HFFc6 (cell line): ENCODE measurements at regions not wholly inside any gene's neighbourhood (a gene's known extent, or its start where the extent isn't known, plus 50 kb on each side); places are given as distances from the start of the nearest gene placed in this dataset.

Experiments
- DNase-seq: peaks from one replicate; pipeline ENCODE4 v3.0.0-alpha.2; 2018
- H3K27ac Mint-ChIP-seq: 2 replicates; pipeline ENCODE4 v1.8.0; 2020; ENCODE audit warnings: mild to moderate bottlenecking, mixed read lengths
- H3K27me3 Mint-ChIP-seq: 2 replicates; pipeline ENCODE4 v1.8.0; 2021; ENCODE audit warnings: mild to moderate bottlenecking, moderate library complexity, mixed read lengths; ENCODE audit not compliant: insufficient read depth
- H3K36me3 Mint-ChIP-seq: 2 replicates; pipeline ENCODE4 v1.8.0; 2021; ENCODE audit warnings: low read depth, mixed read lengths
- H3K4me1 Mint-ChIP-seq: 2 replicates; pipeline ENCODE4 v1.8.0; 2020; ENCODE audit warnings: low read depth, mixed read lengths
- H3K4me3 Mint-ChIP-seq: 2 replicates; pipeline ENCODE4 v1.8.0; 2020; ENCODE audit warnings: mild to moderate bottlenecking, moderate library complexity, mixed read lengths
- H3K9me3 Mint-ChIP-seq: 2 replicates; pipeline ENCODE4 v1.8.0; 2020; ENCODE audit warnings: mild to moderate bottlenecking, mixed read lengths
- TF ChIP-seq, protein P1 (sequence below): fragments of 200-600 bp; sonication (generic); IDR thresholded peaks from 2 replicates; pipeline ENCODE4 v1.5.0; 2021; ENCODE audit warnings: antibody characterized with exemption, mild to moderate bottlenecking

- H3K27ac Mint-ChIP-seq = no peak overlapping the region
- TF ChIP-seq, protein P1, sequence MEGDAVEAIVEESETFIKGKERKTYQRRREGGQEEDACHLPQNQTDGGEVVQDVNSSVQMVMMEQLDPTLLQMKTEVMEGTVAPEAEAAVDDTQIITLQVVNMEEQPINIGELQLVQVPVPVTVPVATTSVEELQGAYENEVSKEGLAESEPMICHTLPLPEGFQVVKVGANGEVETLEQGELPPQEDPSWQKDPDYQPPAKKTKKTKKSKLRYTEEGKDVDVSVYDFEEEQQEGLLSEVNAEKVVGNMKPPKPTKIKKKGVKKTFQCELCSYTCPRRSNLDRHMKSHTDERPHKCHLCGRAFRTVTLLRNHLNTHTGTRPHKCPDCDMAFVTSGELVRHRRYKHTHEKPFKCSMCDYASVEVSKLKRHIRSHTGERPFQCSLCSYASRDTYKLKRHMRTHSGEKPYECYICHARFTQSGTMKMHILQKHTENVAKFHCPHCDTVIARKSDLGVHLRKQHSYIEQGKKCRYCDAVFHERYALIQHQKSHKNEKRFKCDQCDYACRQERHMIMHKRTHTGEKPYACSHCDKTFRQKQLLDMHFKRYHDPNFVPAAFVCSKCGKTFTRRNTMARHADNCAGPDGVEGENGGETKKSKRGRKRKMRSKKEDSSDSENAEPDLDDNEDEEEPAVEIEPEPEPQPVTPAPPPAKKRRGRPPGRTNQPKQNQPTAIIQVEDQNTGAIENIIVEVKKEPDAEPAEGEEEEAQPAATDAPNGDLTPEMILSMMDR = no peak
- no peaks in the 10 kb centered on the region for H3K27me3 Mint-ChIP-seq
- no peak overlapping the region for H3K4me3 Mint-ChIP-seq
- peak; percentile 22 for DNase-seq
- no peaks in the 10 kb centered on the region for H3K4me1 Mint-ChIP-seq
- H3K9me3 Mint-ChIP-seq = peaks cover 6% of the 10 kb centered on the region; the same call in 1 of the 2 replicates
- H3K36me3 Mint-ChIP-seq = no peaks in the 10 kb centered on the region; the same call in 1 of the 2 replicates
These were observed 1247.0 kb upstream of the ACO1 start for GRCh38 chr9:31137176-31138160.

- no peak for DNase-seq
- no peaks in the 10 kb centered on the region for H3K4me1 Mint-ChIP-seq
These were observed 1244.1 kb upstream of the ACO1 start for GRCh38 chr9:31140316-31140715.

DNA sequence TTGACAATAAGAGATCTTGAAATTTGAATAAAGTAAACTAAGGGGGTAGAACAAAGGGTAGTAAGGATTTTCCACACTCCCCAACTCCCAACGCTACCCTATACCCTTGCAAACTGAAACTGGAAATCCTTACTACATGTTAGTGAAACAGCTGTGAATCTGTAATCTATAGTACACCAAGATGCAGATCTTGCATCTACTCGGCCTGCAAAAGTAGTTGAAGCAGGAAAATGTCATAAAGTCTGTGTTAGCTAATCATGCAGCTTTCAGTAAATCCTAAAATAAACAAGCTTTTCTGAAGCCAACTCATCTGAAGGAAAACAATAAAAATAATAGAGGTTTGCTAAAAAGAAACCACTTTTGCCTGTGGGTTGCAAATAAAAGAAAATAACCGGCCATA, 1242.0 kb upstream of the ACO1 start:
- no peak for DNase-seq
- Mint-ChIP-seq H3K27ac (no peak overlapping the region), H3K9me3 (peaks cover 4% of the 10 kb centered on the region; the same call in 1 of the 2 replicates), H3K36me3 (no peaks in the 10 kb centered on the region), H3K4me1 (no peaks in the 10 kb centered on the region), H3K27me3 (no peaks in the 10 kb centered on the region), H3K4me3 (no peak overlapping the region)
- TF ChIP-seq, protein P1 = no peak

More at GRCh38 chr9:31140316-31140715, 1244.1 kb upstream of the ACO1 start:
- TF ChIP-seq, protein P1 = peak; percentile 49; the same call in 1 of the 2 replicates
- H3K4me3 Mint-ChIP-seq = no peak overlapping the region
- H3K9me3 Mint-ChIP-seq = peaks cover 4% of the 10 kb centered on the region; the same call in 1 of the 2 replicates
- no peaks in the 10 kb centered on the region for H3K27me3 Mint-ChIP-seq
- H3K36me3 Mint-ChIP-seq = no peaks in the 10 kb centered on the region
- H3K27ac Mint-ChIP-seq = no peak overlapping the region

DNA sequence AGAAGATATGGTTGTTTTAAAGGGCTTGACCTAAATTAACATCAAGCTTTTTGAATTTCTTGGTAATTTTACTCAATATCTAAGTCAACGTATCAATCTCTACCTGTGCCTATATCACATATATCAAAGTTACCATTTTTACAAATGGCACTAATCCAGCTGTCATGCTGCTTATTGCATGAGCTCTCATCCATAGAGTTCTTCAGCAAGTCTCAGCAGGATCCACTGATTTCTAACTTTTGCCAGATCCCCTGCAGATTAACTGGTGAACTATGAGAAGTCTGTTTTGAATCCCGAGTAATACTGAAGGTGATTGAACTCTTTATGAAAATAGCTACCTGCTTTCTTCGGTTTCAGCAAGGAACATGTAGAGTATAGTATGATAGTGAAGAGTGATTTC, 1239.8 kb upstream of the ACO1 start:
- no peak for DNase-seq
- Mint-ChIP-seq H3K36me3 (no peaks in the 10 kb centered on the region; the same call in none of the 2 replicates), H3K4me1 (no peaks in the 10 kb centered on the region), H3K9me3 (peaks cover 10% of the 10 kb centered on the region), H3K27me3 (no peaks in the 10 kb centered on the region), H3K4me3 (no peak overlapping the region), H3K27ac (no peak overlapping the region)
- TF ChIP-seq, protein P1 = no peak

DNA sequence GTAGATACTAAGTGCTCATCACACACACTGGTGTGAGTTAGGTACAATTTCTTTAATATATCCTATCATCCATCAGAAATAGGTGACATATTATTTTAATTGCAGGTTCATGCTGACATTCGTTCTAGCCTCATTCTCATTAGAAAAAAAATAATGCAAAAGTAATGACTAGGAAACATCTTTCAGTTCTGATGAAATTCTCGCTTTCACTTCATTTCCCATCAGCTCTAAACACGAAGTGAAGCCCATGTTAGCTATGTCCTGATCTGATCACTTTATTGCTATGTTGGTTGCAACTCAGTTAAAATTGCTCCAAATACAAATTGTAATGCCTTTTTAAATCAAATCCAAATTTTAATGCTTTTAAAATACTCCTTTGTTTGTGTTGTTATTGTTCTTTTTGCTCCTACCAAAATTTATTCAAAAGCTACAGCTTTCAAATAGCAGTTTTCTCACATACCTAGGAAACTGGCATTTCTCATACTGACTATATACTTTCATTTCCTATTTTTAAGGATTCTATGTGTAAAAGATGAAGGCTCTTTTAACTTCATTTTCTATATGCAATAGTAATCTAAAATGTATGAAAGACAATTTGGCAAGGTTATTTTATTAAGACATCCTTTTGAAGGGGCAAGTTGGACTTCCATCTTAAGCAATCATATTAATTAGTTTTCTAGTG, 1237.8 kb upstream of the ACO1 start:
- Mint-ChIP-seq H3K4me3 (no peak overlapping the region), H3K36me3 (no peaks in the 10 kb centered on the region; the same call in none of the 2 replicates), H3K9me3 (peaks cover 15% of the 10 kb centered on the region), H3K4me1 (no peaks in the 10 kb centered on the region), H3K27me3 (no peaks in the 10 kb centered on the region), H3K27ac (no peak overlapping the region)
- TF ChIP-seq, protein P1 = no peak
- DNase-seq = no peak
